Heart right ventricle (tissue), 16 donors: ENCODE measurements at regions not wholly inside any gene's neighbourhood (a gene's known extent, or its start where the extent isn't known, plus 50 kb on each side); places are given as distances from the start of the nearest gene placed in this dataset.

Experiments used
- ATAC-seq, 8 donors: fragments of 200-7000 bp; cut with Tn5 transposase; one replicate each; pipeline ENCODE4 v1.9.1; 2020; ENCODE audit warnings: mild to moderate bottlenecking in 8 of 8, moderate library complexity in 8 of 8, moderate number of reproducible peaks in 1 of 8
- DNase-seq, 2 donors: peaks; one replicate each; pipeline ENCODE4 v3.0.0-alpha.2; 2020
- H3K27ac ChIP-seq, 10 donors: fragments of 200-600 bp; sonication (generic) in 2 of 10; one replicate each; pipeline versions ENCODE4 v1.5.0 to v1.8.0; 2020 to 2022; ENCODE audit warnings: mild to moderate bottlenecking in 3 of 10
- H3K27me3 ChIP-seq, 7 donors: fragments of 200-600 bp; one replicate each; pipeline ENCODE4 v1.8.0; 2021 to 2022; ENCODE audit warnings: mild to moderate bottlenecking in 2 of 7
- H3K36me3 ChIP-seq, 9 donors: fragments of 200-600 bp; sonication (generic) in 1 of 9; one replicate each; pipeline versions ENCODE4 v1.5.0 to v1.8.0; 2020 to 2022; ENCODE audit warnings: mild to moderate bottlenecking in 2 of 9
- H3K4me1 ChIP-seq, 9 donors: fragments of 200-600 bp; sonication (generic) in 1 of 9; one replicate each; pipeline versions ENCODE4 v1.5.0 to v1.8.0; 2020 to 2022; ENCODE audit warnings: mild to moderate bottlenecking in 4 of 9
- H3K4me3 ChIP-seq, 10 donors: fragments of 200-600 bp; sonication (generic) in 2 of 10; one replicate each; pipeline versions ENCODE4 v1.5.0 to v1.8.0; 2020 to 2022; ENCODE audit warnings: mild to moderate bottlenecking in 7 of 10, moderate library complexity in 2 of 10
- H3K9me3 ChIP-seq, 11 donors: fragments of 200-600 bp in 10 of 11; sonication (generic) in 2 of 11; one replicate each; pipeline versions ENCODE4 v1.5.0 to v1.8.0; 2013 to 2022; ENCODE audit warnings: mild to moderate bottlenecking in 2 of 11, control low read depth in 1 of 11, moderate library complexity in 1 of 11
- CTCF ChIP-seq, 9 donors: fragments of 200-600 bp; sonication (generic) in 2 of 9; IDR thresholded peaks; one replicate each; pipeline versions ENCODE4 v1.5.0 to v1.8.0; 2021 to 2022; ENCODE audit warnings: antibody characterized with exemption in 9 of 9, mild to moderate bottlenecking in 5 of 9, moderate library complexity in 1 of 9
- WGBS, 2 donors: extraction: QIAGEN DNeasy Blood & Tissue Kit; methylation state at CpG; one replicate each; pipeline ENCODE4 v1.1.7; 2013; ENCODE audit warnings: inconsistent platforms in 1 of 2; 5-methylcytosine and 5-hydroxymethylcytosine counted together
- intact Hi-C, 10 donors: fragments of 100-400 bp; cut with DNase I; formaldehyde crosslinking; loops; one replicate each; pipeline versions ENCODE4 v1.11.1 to v1.14.2; 2022
- donor health status: Arrhythmogenic right ventricular cardiomyopathy.
- donor health status: ischemic (EF 13 %, LVEDD 7.1; RV severe dilation, severe dysfunction).
- donor health status: healthy with polysubstance abuse.
- donor health status: DM: no; HTN: yes; CAD: no.
- donor health status: DM: no; HTN: no; CAD: no.
- donor health status: ischemic (EF 25% LVEDD 6.9; RV normal size, moderate dysfunction).
- donor health status: ischemic (EF 25% LVEDD 5.7; RV mildly dilated, moderate dysfunction).
- donor health status: healthy.
- donor health status: DM: yes; HTN: yes; CAD: no.
- donor health status: Ischemic cardiomyopathy.
- donor health status: ischemic (EF 35%, LVEDD 5.7; RV mildly dilated, moderate dysfunction).
- donor health status: nonischemic (EF 11% LVEDD 7.7; RV severe dilation, severe dysfunction).
- donor health status: DM: yes; HTN: yes; CAD: no.
- donor health status: PGD.
- donor health status: ischemic (EF 29% LVEDD 5.4; RV normal size, mild dysfunction).
- donor health status: nonischemic (EF 23%, LVEDD 6.1; RV moderate dilation, normal function).

GRCh38 chr14:83850092-83850491 is 1679.9 kb upstream of the FLRT2 start:
- ATAC-seq (no peak), DNase-seq (no peak)
- Histone ChIP-seq H3K36me3 (no peaks in the 10 kb centered on the region), H3K27me3 (no peaks in the 10 kb centered on the region), H3K4me1 (no peaks in the 10 kb centered on the region), H3K9me3 (peaks cover 0 to 6% (median 0%) of the 10 kb centered on the region in 11 donors), H3K27ac (no peak overlapping the region), H3K4me3 (no peak overlapping the region)
- WGBS, 2 donors = 71 to 73% methylated on average over 5 of the region's 5 CpGs
- no peak for TF ChIP-seq CTCF (IDR thresholded peaks at IDR 0.05)
- intact Hi-C loops = no loop called here

GRCh38 chr14:83856334-83856733 is 1673.6 kb upstream of the FLRT2 start:
- H3K9me3 ChIP-seq = peaks cover 0 to 6% (median 0%) of the 10 kb centered on the region in 11 donors
- WGBS, 2 donors = 73 to 75% methylated on average over 3 of the region's 3 CpGs
- no peak for DNase-seq
- no peaks in the 10 kb centered on the region for H3K27me3 ChIP-seq
- intact Hi-C loops = no loop called here
- H3K36me3 ChIP-seq = no peaks in the 10 kb centered on the region
- H3K4me3 ChIP-seq = no peak overlapping the region
- no peaks in the 10 kb centered on the region for H3K4me1 ChIP-seq
- ATAC-seq = no peak
- no peak for TF ChIP-seq CTCF (IDR thresholded peaks at IDR 0.05)
- no peak overlapping the region for H3K27ac ChIP-seq

GRCh38 chr14:83860631-83861155 is 1669.3 kb upstream of the FLRT2 start:
- no peak for ATAC-seq
- no peak overlapping the region for H3K27ac ChIP-seq
- no peaks in the 10 kb centered on the region for H3K4me1 ChIP-seq
- intact Hi-C loops = no loop called here
- no peaks in the 10 kb centered on the region for H3K36me3 ChIP-seq
- 84 to 88% methylated on average over 5 of the region's 5 CpGs for WGBS, 2 donors
- no peaks in the 10 kb centered on the region for H3K27me3 ChIP-seq
- no peaks in the 10 kb centered on the region for H3K9me3 ChIP-seq
- H3K4me3 ChIP-seq = no peak overlapping the region
- no peak for TF ChIP-seq CTCF (IDR thresholded peaks at IDR 0.05)
- DNase-seq = no peak

- whole genome bisulfite sequencing, 2 donors = 74% methylated on average over 3 of the region's 3 CpGs
- no peak for TF ChIP-seq CTCF (IDR thresholded peaks at IDR 0.05)
- no peaks in the 10 kb centered on the region for H3K27me3 ChIP-seq
- ATAC-seq (no peak), DNase-seq (no peak)
- no peaks in the 10 kb centered on the region for H3K9me3 ChIP-seq
- H3K36me3 ChIP-seq = no peaks in the 10 kb centered on the region
- no peak overlapping the region for H3K4me3 ChIP-seq
- intact Hi-C loops = no loop called here
- H3K4me1 ChIP-seq = no peaks in the 10 kb centered on the region
- H3K27ac ChIP-seq = no peak overlapping the region
Measured at GRCh38 chr14:83863042-83863774, 1666.7 kb upstream of the FLRT2 start.
